ENCODE measurements at regions not wholly inside any gene's neighbourhood (a gene's known extent, or its start where the extent isn't known, plus 50 kb on each side); places are given as distances from the start of the nearest gene placed in this dataset.
"Not testable (repeated sequence)": the region's sequence is repeated elsewhere in the genome, so short reads cannot be mapped to it uniquely, and the experiment has no call there.

DNA sequence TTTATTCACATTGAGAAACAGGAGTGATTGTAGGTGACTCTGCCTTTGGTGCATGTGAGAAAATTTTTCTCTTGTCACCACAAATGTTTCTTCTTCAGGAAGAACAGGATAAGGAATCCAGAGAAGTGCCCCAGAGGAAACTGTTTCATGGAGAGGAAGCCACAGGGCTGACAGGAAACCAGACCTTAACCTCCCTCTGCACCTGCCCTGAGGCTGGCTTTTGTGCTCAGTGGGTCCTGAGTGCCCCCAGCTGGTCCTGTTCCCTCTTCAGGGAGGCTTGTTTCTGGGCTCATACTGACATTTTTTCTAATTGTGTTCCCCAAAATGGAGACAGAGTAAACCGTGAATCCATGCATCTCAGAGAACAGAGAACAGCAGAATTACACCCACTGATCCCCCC lies 546.3 kb downstream of the GOLGA6L6 start:
- DNase-seq (ENCODE audit: low read depth): not testable (repeated sequence)

DNA sequence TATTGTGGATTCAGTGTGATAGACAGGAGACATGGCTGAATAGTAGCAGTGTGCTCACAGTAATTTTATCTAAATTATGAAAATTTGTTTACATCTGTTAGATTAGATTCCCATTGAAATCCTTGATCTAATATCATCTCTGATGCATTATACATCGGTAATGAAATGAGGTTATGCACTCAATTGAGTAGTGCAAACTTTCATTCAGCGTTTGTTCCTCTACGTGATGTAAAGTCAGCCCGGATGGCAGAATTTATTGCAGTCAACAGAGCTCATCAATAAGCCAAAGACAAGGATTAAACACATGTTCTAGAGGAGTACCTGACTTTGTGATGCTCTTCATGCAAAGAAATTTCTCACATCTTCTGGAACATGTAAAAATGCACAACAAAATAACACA lies 549.2 kb downstream of the GOLGA6L6 start:
- no peak for DNase-seq (ENCODE audit: low read depth)

DNA sequence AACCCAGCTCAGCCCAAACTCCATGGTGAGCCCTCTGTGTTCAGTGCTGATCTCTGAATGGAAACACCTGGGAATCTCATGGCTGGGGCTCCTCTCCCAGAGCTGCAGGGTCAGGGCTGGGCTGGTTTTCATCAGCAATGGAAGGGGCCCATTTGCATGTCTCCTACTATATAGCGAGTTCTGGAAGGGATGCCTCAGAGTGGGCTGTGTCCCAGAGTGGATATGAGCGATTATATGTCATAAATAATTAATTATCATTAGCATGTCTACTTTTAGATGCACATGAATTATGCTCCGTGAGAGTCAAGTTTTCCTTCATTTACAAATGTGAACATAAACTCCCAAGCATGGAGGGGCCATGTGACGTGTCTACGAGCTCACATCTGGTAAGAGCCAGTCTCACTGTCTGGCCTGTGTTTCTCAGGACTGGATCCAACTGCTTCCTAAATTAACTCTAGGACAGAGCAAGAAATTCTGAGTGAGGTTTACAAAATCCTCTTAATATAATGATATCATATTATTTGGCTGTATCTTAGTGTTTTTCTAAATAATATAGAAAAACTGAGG lies 553.4 kb downstream of the GOLGA6L6 start:
- no peak for DNase-seq (ENCODE audit: low read depth)

DNA sequence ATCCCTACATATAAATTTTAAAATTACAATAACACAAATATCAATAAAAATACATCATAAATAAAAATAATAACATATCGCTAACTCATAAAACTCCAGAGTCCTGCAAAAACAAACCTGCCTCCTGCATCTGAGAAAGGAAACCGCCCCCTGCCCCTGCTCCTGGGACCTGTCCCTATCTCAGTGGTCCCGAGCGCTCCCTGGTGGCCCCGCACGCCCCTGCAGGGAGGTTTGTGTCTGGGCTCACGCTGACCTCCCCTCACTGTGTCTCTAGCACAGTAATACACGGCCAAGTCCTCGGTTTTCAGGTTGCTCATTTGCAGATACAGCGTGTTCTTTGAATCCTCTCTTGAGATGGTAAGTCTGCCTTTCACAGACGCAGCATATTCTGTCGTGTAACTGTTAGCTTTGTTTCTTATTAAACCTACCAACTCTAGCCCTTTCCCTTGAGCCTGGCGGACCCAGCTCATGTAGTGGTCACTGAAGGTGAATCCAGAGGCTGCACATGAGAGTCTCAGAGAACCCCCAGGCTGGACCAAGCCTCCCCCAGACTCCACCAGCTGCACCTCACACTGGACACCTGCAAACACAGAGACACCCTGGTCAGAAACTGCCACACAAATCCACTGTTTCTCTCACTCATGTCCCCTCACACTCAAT lies 554.1 kb downstream of the GOLGA6L6 start:
- DNase-seq (ENCODE audit: low read depth): no peak

DNA sequence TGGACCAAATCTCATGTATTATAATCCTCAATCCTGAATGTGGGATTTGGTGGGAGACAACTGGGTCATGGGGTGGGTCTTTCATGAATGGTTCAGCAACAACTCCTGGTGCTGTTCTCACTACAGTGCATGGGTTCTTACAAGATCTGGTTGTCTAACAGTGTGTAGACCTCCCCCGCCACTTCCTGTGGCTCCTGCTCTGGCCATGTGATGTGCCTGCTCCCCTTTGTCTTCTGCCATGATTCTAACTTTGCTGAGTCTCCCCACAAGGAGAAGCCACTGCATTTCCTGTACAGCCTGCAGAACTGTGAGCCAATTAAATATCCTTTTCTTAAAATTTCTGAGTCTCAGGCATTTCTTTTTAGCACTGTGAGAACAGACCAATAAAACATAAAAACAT lies 557.5 kb downstream of the GOLGA6L6 start:
- no peak for DNase-seq (ENCODE audit: low read depth)

DNA sequence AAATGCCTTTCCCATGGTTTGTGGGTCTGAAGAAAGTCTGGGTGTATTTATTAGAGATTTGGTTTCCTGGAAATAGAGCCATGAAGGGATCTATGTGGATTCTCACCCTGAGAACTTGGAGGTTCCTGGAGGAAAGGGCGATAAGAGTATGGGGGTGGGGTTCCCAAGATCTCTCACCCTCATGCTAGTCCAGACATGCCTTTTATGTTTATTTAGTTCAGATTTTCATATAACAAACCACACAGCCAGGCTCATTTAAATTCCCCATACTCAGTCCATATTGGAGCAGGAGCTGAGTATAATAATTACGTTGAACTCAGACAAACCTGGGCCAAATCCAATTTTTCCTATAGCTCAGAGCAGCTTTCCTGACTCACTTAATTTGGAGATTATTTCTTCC lies 566.6 kb downstream of the GOLGA6L6 start:
- DNase-seq (ENCODE audit: low read depth): no peak

DNA sequence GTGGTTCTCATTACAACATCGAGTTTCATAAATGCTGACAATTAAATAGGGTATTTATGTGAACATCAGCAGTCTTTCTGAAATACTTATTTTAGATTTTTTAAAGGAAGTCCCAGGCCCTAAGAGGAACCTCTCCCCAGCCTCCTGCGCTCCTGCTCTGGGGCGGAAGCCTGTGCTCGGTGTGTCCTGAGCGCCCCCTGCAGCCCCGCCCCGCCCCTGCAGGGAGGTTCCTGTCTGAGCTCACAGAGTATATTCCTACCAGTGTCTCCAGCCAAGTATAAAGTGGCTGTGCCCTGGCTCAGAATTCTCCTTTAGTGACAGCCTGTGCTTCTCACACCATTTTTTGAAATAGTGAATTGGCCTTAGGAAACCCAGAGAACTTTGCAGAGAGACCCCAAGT lies 567.9 kb downstream of the GOLGA6L6 start:
- no peak for DNase-seq (ENCODE audit: low read depth)

DNA sequence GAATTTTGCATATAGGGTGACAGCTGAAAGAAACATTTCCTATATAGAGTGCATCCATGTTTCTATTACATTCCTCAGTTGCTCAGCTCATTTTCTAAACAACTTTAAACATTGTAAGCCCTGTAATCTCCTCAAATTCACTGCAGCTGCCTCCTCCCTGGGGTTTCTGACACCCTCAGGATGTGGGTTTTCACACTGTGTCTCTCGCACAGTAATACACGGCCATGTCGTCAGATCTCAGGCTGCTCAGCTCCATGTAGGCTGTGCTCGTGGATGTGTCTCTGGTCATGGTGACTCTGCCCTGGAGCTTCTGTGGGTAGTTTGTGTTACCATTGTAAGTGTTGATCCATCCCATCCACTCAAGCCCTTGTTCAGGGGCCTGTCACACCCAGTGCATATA lies 569.0 kb downstream of the GOLGA6L6 start:
- not testable (repeated sequence) for DNase-seq (ENCODE audit: low read depth)

DNA sequence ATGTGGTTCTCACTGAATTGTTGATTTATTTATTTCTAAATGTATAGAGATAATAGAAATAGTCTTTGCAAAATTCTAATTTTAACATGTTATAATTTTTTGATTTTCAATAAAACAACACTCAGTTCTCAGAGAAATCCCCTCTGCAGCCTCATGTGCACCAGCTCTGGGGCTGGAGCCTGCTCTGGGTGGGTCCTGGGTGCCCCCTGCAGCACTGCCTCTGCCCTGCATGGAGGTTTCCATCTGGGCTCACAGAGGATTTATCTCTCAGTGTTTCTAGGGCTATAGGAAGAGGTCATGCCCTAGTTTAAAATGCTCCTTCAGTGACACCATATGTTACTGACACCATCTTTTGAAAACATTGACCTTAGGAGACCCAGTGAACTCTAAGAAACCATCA lies 576.0 kb downstream of the GOLGA6L6 start:
- not testable (repeated sequence) for DNase-seq (ENCODE audit: low read depth)

DNA sequence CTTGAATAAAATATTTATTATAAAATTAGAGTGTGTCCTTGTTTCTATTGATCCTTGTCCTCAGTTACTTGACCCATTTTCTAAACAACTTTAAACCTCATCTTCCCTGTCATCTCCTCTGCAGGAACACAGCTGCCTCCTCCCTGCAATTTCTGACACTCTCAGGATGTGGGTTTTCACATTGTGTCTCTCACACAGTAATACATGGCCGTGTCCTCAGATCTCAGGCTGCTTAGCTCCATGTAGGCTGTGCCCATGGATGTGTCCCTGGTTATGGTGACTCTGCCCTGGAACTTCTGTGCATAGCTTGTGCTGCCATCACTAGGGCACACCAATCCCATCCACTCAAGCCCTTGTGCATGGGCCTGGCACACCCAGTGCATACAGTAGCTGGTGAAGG lies 577.1 kb downstream of the GOLGA6L6 start:
- DNase-seq (ENCODE audit: low read depth): not testable (repeated sequence)

DNA sequence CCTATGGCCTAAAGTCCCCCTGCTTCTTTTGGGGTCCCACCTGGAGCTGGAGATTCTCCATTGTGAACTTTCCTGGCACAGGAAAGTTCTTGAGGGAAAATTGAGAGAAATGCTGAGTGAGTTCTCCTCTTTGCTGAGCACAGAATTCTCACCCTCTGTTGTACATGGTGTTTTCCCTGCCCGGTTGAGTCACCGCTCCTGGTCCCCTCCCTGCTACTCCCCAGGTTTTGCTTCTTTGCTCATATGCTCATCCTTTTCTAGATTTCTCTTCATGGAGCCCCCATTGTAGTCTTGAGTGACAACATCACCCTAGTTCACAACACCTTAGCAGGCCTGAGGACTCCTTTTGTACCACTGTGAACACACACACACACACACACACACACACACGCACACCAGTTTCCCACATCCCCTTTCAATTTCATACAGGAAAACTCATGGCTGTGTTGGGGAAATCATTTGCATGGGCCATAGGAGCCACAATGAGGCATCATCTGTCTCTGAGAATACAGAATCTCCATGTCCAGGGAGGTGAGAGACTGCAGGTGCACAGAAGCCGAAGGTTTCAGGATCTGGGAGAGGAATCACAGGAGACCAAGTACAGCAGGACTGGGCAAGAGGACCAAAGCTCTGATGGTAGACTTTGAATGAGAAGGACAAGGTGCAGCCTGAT lies 585.3 kb downstream of the GOLGA6L6 start:
- DNase-seq (ENCODE audit: low read depth): no peak

DNA sequence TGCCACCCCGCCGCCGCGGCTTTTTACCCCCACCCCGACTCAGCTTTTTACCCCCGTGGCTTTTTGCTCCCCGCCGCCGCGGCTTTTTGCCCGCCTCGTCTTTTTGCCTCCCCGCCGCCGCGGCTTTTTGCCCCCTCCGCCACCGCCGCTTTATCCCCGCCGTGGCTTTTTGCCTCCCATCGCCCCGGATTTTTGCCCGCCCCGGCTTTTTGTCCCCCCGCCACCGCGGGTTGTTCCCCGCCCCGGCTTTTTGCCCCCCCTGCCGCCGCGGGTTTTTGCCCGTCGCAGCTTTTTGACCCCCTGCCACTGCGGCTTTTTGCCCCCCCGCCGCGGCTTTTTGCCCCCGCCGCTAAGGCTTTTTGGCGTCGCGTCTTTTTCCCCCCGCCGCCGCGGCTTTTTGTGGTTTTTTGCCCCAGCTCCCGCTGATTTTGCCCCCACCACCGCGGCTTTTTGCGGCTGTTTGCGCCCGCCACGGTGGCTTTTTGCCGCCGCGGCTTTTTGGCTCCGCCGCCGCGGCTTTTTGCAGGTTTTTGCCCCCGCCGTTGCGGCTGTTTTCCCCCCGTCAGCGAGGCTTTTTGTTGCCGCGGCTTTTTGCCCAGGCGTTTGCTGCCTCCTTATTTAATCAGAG lies 597.2 kb downstream of the GOLGA6L6 start:
- no peak for DNase-seq (ENCODE audit: low read depth)

DNA sequence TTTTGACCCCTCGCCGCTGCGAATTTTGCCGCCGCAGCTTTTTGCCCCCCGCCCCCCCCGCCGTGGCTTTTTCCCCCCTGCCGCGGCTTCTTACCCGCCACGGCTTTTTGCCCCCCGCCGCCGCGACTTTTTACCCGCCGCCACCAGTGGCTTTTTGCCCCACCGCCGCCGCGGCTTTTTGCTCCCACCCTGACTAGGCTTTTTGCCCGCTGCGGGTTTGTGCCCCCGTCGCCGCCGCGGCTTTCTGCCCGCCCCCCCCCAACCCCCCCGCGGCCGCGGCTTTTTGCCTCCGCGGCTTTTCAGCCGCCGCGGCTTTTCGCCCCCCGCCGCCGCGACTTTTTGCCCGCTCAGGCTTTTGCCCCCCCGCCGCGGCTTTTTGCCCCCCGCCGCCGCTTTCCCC lies 598.1 kb downstream of the GOLGA6L6 start:
- DNase-seq (ENCODE audit: low read depth): no peak

DNA sequence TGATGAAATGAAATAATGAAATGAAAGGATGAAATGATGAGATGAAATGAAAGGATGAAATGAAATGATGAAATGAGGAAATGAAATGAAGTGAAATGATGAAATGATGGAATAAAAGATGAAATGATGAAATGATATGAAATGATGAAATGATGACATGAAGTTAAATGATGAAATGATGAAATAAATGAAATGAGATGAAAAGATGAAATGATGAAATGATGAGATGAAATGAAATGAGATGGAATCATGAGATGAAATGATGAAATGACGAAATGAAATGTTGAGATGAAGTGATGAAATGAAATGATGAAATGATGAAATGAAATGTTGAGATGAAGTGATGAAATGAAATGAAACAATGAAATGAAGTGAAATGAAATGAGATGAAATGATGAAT lies 638.3 kb downstream of the GOLGA6L6 start:
- not testable (repeated sequence) for DNase-seq (ENCODE audit: low read depth)

DNA sequence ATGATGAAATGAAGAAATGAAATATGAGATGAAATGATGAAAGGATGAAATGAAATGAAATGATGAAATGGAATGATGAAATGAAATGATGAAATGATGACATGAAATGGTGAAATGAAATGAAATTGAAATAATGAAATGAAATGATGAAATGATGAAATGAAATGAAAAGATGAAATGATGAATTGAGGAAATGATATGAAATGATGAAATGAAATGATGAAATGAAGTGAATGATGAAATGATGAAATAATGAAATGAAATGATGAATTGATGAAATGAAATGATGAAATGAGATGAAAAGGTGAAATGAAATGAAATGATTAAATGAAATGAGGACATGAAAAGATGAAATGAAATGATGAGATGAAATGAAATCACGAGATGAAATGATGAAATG lies 639.2 kb downstream of the GOLGA6L6 start:
- not testable (repeated sequence) for DNase-seq (ENCODE audit: low read depth)

DNA sequence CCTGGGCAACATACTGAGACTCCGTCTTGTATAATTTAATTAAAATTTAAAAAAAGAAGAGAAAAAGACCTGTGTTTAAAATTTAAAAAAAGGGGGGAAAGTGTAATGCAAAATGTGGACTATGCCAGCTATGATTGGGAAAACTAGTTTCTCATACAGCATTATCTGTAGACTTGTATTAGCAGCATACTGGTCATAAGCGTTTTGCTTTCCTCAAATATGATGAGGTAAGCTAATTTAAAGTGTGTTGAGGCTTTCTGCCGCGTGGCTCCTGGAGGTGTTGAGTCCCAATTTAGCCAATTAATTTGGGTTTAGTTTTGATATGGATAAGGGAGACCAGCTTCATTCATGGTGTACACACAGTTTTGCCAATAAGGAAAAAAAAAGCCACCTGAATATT lies 640.2 kb downstream of the GOLGA6L6 start:
- not testable (repeated sequence) for DNase-seq (ENCODE audit: low read depth)

DNA sequence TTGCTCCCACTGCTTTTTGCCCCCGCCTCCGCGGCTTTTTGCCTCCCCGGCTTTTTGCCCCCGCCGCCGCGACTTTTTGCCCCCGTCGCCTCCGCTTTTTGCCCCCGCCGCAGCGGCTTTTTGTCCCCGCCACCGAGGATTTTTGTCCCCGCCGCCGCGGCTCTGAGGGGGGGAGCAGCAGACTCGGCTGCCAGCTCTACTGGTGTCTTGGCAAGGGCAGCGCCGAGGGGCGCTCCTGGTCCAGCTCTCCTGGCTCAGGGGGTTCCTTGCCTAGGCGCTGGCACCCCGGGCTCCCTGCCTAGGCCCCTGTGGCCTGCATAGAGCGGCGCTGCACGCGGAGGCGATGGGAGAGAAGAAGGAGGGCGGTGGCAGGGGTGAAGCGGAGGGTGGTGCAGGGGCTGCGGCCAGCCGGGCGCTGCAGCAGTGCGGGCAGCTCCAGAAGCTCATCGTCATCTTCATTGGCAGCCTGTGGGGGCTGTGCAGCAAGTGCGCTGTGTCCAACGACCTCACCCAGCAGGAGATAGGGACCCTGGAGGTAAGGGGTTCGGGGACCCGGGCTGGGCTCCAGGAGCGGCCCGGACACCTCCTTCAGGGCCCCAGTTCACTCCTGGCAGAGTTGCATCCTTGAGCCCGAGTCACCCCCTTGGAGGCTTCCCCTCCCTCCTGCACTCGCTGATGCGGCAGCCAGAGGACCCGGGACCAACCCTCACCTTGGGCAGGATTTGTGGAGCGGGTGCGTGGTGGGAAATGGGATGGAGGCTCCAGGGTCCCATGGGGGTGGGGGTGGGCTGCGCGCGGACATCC lies 642.4 kb downstream of the GOLGA6L6 start:
- no peak for DNase-seq (ENCODE audit: low read depth)

DNA sequence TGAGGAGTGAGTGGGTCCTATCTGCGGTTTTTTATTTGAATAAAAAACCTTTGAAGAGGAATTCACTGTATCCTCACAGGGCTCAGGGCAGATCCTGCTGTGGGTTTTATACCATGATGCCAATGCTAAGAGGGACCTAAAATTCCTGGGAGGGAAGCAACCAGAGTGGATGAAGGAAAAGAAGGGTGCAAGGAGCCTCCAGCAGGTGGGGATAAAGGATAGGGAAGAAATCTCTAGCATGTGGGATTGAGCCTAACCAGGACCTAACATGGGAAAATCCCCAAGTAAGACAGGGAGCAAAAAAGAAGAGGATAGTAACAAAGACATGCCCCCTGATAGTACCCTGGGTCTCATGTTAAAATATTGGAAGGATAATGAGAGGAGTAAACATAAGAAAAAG lies 652.8 kb downstream of the GOLGA6L6 start:
- DNase-seq (ENCODE audit: low read depth): not testable (repeated sequence)

DNA sequence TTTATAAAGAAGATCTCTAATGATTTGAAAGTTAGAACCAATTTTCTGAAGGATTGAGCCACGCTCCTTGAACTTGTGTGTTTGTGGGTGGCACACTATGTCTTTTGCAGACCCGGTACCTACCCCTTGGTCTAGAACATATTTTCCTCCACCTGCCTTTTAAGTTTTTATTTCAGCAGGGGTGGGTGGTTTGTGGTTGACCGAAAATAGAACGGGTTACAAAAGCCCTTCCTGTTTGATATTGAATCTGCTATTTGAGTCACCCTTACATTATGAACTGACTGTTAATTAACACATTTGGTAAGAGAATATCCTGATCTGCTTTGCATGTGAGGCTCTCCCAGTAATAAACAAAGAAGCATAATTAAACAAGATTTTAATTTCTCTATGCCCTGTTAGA lies 697.5 kb downstream of the GOLGA6L6 start:
- not testable (repeated sequence) for DNase-seq (ENCODE audit: low read depth)
